ENCODE measurements at regions not wholly inside any gene's neighbourhood (a gene's known extent, or its start where the extent isn't known, plus 50 kb on each side); places are given as distances from the start of the nearest gene placed in this dataset.
"Not testable (repeated sequence)": the region's sequence is repeated elsewhere in the genome, so short reads cannot be mapped to it uniquely, and the experiment has no call there.

GRCh38 chr7:67857698-67858097 lies 861.1 kb downstream of the TYW1 start:
- no peak for DNase-seq

- no peak for DNase-seq
Observed at GRCh38 chr7:67858931-67859330, 862.3 kb downstream of the TYW1 start.

- DNase-seq: no peak
Observed at GRCh38 chr7:67863911-67864310, 867.3 kb downstream of the TYW1 start.

- no peak for DNase-seq
Observed at GRCh38 chr7:67866054-67866453, 869.4 kb downstream of the TYW1 start.

- no peak for DNase-seq
Observed at GRCh38 chr7:67866812-67867211, 870.2 kb downstream of the TYW1 start.

GRCh38 chr7:67870396-67870795 lies 873.8 kb downstream of the TYW1 start:
- no peak for DNase-seq

GRCh38 chr7:67875558-67875957 lies 878.9 kb downstream of the TYW1 start:
- no peak for DNase-seq

- DNase-seq: no peak
Observed at GRCh38 chr7:67878808-67879207, 882.2 kb downstream of the TYW1 start.

GRCh38 chr7:67882843-67883242 lies 886.2 kb downstream of the TYW1 start:
- no peak for DNase-seq

GRCh38 chr7:67890316-67890715 lies 893.7 kb downstream of the TYW1 start:
- no peak for DNase-seq

GRCh38 chr7:67894746-67895145 lies 898.1 kb downstream of the TYW1 start:
- no peak for DNase-seq

GRCh38 chr7:67896721-67897120 lies 900.1 kb downstream of the TYW1 start:
- DNase-seq: no peak

- no peak for DNase-seq
Observed at GRCh38 chr7:67900456-67900855, 903.8 kb downstream of the TYW1 start.

GRCh38 chr7:67901808-67902480 lies 905.3 kb downstream of the TYW1 start:
- DNase-seq: no peak

GRCh38 chr7:67907792-67908191 lies 911.2 kb downstream of the TYW1 start:
- no peak for DNase-seq

GRCh38 chr7:67912437-67912836 lies 915.8 kb downstream of the TYW1 start:
- no peak for DNase-seq

- DNase-seq: no peak
Observed at GRCh38 chr7:67913604-67914003, 917.0 kb downstream of the TYW1 start.

- DNase-seq: not testable (repeated sequence)
Observed at GRCh38 chr7:67916111-67916510, 919.5 kb downstream of the TYW1 start.

GRCh38 chr7:67916571-67917436 lies 920.2 kb downstream of the TYW1 start:
- DNase-seq: no peak

- DNase-seq: no peak
Observed at GRCh38 chr7:67917437-67917755, 920.8 kb downstream of the TYW1 start.

GRCh38 chr7:67918158-67918557 lies 921.5 kb downstream of the TYW1 start:
- no peak for DNase-seq

- DNase-seq: no peak
Observed at GRCh38 chr7:67923286-67923685, 926.7 kb downstream of the TYW1 start.

GRCh38 chr7:67928141-67928540 lies 931.5 kb downstream of the TYW1 start:
- DNase-seq: no peak

GRCh38 chr7:67936447-67936846 lies 939.8 kb downstream of the TYW1 start:
- DNase-seq: not testable (repeated sequence)

- DNase-seq: no peak
Observed at GRCh38 chr7:67940400-67940799, 943.8 kb downstream of the TYW1 start.

Measured in activated T-cell treated with anti-CD3 and anti-CD28 coated beads for 4 hours (primary cell).